ENCODE measurements at regions not wholly inside any gene's neighbourhood (a gene's known extent, or its start where the extent isn't known, plus 50 kb on each side); places are given as distances from the start of the nearest gene placed in this dataset.
"Not testable (repeated sequence)": the region's sequence is repeated elsewhere in the genome, so short reads cannot be mapped to it uniquely, and the experiment has no call there.

DNA sequence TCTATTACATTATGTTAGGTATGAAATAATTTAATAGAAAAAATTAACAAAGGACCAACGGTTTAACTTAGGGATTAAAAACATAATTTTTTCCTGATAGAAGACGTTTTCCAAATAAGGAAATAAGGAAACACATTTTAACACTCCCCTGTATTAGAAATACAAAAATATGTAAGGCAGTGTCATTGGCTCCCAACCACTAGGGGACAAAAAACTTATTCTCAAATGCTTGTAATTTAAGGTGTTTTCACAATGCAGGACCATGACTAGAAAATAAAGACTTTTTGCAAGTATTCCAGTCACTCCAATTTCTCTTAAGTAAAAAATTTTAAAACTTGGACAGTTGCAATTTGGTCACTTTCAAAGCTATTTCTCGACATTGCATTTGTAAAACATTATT lies 98.8 kb upstream of the ODAD2 start:
- no peaks in the 10 kb centered on the region for H3K9me3 ChIP-seq (ENCODE audit: low read length)
- H2AFZ ChIP-seq (ENCODE audit: low read depth, low read length): no peak overlapping the region
- no peaks in the 10 kb centered on the region for H3K36me3 ChIP-seq (ENCODE audit: insufficient read depth, low read length)
- peaks cover 4% of the 10 kb centered on the region for H3K4me1 ChIP-seq (ENCODE audit: insufficient read depth, low read length)
- H3K4me3 ChIP-seq (ENCODE audit: low read length): no peak overlapping the region
- H3K27me3 ChIP-seq (ENCODE audit: insufficient read depth, low read length): no peaks in the 10 kb centered on the region

DNA sequence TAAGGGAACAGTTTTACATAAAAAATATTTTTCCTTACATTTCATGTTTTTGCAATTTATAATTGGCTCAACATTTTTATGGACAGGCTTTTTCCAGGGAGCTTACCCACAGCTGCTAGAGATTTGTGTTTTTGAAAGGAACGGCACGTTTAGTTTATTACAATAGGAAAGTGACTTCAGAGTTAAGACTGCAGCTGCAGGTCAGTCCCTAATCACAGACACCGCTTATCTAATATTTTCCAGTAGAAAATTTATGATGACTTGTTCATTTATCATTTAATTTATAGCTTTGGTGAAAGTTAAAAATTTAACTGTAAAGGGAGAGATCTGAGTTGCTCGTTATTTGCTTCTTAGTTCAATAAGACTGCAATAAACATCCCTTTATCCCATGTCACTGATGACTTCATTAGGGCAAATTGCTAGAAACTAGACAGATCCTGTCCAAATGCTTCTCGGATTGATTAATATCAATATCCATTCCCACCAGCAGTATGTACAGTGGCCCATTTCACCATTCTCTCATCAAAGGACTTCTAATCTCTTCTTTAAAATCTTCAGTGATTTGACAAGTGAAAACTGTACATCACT lies 97.0 kb upstream of the ODAD2 start:
- no peaks in the 10 kb centered on the region for H3K9me3 ChIP-seq (ENCODE audit: low read length)
- H3K36me3 ChIP-seq (ENCODE audit: insufficient read depth, low read length): no peaks in the 10 kb centered on the region
- peaks cover 4% of the 10 kb centered on the region for H3K4me1 ChIP-seq (ENCODE audit: insufficient read depth, low read length)
- H3K27me3 ChIP-seq (ENCODE audit: insufficient read depth, low read length): no peaks in the 10 kb centered on the region
- H2AFZ ChIP-seq (ENCODE audit: low read depth, low read length): no peak overlapping the region
- no peak overlapping the region for H3K4me3 ChIP-seq (ENCODE audit: low read length)

GRCh38 chr10:28094121-28094520 lies 95.2 kb upstream of the ODAD2 start:
- H3K36me3 ChIP-seq (ENCODE audit: insufficient read depth, low read length): no peaks in the 10 kb centered on the region
- H3K27me3 ChIP-seq (ENCODE audit: insufficient read depth, low read length): no peaks in the 10 kb centered on the region
- no peaks in the 10 kb centered on the region for H3K9me3 ChIP-seq (ENCODE audit: low read length)
- peaks cover 4% of the 10 kb centered on the region for H3K4me1 ChIP-seq (ENCODE audit: insufficient read depth, low read length)
- no peak overlapping the region for H2AFZ ChIP-seq (ENCODE audit: low read depth, low read length)
- no peak overlapping the region for H3K4me3 ChIP-seq (ENCODE audit: low read length)

DNA sequence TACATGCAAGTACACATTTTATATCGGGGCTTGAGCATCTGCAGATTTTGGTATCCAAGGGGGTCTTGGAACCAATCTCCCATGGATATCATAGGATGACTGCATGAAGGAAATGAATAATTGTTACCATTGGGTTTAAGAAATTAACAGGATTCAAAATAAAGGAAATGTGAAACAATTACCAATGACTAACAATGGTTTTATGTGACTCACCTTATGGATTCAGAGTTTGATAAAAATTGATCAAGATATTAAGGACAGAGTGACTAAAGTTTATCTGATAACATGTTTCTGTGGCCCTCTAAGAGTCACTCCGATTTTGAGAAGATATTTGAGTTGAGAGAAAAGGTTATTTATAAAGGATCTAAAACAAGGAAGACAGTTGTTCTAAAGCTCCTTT lies 93.0 kb upstream of the ODAD2 start:
- peaks cover 4% of the 10 kb centered on the region for H3K4me1 ChIP-seq (ENCODE audit: insufficient read depth, low read length)
- no peaks in the 10 kb centered on the region for H3K27me3 ChIP-seq (ENCODE audit: insufficient read depth, low read length)
- H2AFZ ChIP-seq (ENCODE audit: low read depth, low read length): no peak overlapping the region
- H3K4me3 ChIP-seq (ENCODE audit: low read length): no peak overlapping the region
- no peaks in the 10 kb centered on the region for H3K36me3 ChIP-seq (ENCODE audit: insufficient read depth, low read length)
- H3K9me3 ChIP-seq (ENCODE audit: low read length): no peaks in the 10 kb centered on the region

- H3K36me3 ChIP-seq (ENCODE audit: insufficient read depth, low read length): no peaks in the 10 kb centered on the region
- no peaks in the 10 kb centered on the region for H3K9me3 ChIP-seq (ENCODE audit: low read length)
- peaks cover 4% of the 10 kb centered on the region for H3K4me1 ChIP-seq (ENCODE audit: insufficient read depth, low read length)
- no peaks in the 10 kb centered on the region for H3K27me3 ChIP-seq (ENCODE audit: insufficient read depth, low read length)
- H3K4me3 ChIP-seq (ENCODE audit: low read length): no peak overlapping the region
- H2AFZ ChIP-seq (ENCODE audit: low read depth, low read length): no peak overlapping the region
These were observed 91.6 kb upstream of the ODAD2 start for GRCh38 chr10:28090506-28090905.

- Histone ChIP-seq H3K4me1 (ENCODE audit: insufficient read depth, low read length) (peaks cover 4% of the 10 kb centered on the region), H2AFZ (ENCODE audit: low read depth, low read length) (no peak overlapping the region), H3K27me3 (ENCODE audit: insufficient read depth, low read length) (no peaks in the 10 kb centered on the region), H3K36me3 (ENCODE audit: insufficient read depth, low read length) (no peaks in the 10 kb centered on the region), H3K9me3 (ENCODE audit: low read length) (no peaks in the 10 kb centered on the region), H3K4me3 (ENCODE audit: low read length) (no peak overlapping the region)
These were observed 90.6 kb upstream of the ODAD2 start for GRCh38 chr10:28089467-28089866.

DNA sequence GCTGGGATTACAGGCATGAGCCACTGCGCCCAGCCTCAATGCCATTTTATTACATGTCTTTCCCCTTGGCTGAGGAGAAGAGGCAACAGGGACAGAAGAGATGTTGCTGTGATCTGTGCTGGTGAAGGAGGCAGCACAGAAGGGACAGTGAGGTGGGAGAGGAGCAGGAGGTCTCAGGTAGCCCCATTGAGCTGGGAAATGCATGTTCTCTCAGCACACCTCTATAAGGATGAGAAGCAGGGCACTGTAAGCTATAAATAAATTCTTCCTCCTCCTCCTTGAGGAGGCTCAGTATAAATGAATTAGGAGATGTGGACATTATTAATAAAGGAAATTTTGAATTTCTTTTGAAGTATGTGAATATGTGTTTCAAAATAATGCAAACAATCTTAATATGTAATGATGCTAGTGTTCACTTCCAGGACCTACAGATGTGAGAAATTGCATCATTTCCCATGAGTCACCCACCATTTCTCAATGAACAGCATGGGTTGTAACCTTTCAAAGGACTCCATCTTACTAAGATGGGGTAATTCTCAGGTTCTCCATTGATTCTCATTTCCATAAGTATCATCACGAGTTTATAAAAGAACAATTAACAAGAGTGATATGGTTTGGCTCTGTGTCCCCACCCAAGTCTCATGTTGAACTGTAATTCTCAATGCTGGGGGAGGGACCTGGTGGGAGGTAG lies 88.9 kb upstream of the ODAD2 start:
- Histone ChIP-seq H3K4me3 (ENCODE audit: low read length) (no peak overlapping the region), H3K9me3 (ENCODE audit: low read length) (no peaks in the 10 kb centered on the region), H2AFZ (ENCODE audit: low read depth, low read length) (no peak overlapping the region), H3K36me3 (ENCODE audit: insufficient read depth, low read length) (no peaks in the 10 kb centered on the region), H3K4me1 (ENCODE audit: insufficient read depth, low read length) (no peaks in the 10 kb centered on the region), H3K27me3 (ENCODE audit: insufficient read depth, low read length) (no peaks in the 10 kb centered on the region)

GRCh38 chr10:28085760-28086159 lies 86.9 kb upstream of the ODAD2 start:
- H3K36me3 ChIP-seq (ENCODE audit: insufficient read depth, low read length); H3K4me1 ChIP-seq (ENCODE audit: insufficient read depth, low read length); H2AFZ ChIP-seq (ENCODE audit: low read depth, low read length); H3K4me3 ChIP-seq (ENCODE audit: low read length); H3K9me3 ChIP-seq (ENCODE audit: low read length); H3K27me3 ChIP-seq (ENCODE audit: insufficient read depth, low read length): not testable (repeated sequence)

DNA sequence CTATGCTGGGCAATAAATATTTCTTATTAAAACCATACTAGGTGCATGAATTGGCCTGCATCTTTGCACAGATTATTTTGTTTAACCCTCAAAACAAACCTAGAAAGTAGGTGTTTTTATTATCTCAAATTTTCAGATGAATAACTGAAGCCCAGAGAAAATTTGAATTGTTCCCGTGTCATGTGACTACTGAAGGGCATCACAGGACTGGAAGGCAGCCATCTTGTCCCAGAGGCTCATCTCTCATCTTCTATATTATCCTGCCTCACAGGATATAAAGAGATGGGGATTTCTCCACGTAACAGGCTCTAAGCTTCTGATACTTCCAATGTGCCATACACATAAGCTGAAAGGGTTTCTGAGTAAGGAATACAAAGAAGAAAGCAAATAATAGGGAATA lies 84.0 kb upstream of the ODAD2 start:
- no peak overlapping the region for H2AFZ ChIP-seq (ENCODE audit: low read depth, low read length)
- H3K4me1 ChIP-seq (ENCODE audit: insufficient read depth, low read length): no peaks in the 10 kb centered on the region
- H3K4me3 ChIP-seq (ENCODE audit: low read length): no peak overlapping the region
- H3K9me3 ChIP-seq (ENCODE audit: low read length): no peaks in the 10 kb centered on the region
- no peaks in the 10 kb centered on the region for H3K27me3 ChIP-seq (ENCODE audit: insufficient read depth, low read length)
- H3K36me3 ChIP-seq (ENCODE audit: insufficient read depth, low read length): no peaks in the 10 kb centered on the region

- no peaks in the 10 kb centered on the region for H3K9me3 ChIP-seq (ENCODE audit: low read length)
These were observed 83.4 kb upstream of the ODAD2 start for GRCh38 chr10:28082316-28082715.

DNA sequence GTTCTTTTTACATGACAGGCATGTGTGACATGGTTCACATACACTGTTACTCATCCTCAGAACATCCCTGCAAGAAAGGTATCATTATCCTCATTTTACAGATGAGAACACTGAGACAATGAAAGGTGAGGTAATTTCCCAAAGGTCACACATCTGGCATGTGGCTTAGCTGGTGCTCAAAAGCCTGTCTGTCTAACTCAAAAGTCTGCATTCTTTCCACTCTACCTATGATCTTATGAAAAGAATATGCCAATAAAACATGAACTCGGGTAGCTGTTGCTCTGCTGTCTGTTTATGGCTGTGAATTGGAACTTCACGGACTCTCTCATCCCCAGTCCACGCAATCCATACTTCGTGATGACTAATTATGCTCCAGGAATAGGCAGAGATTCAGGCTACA lies 79.0 kb upstream of the ODAD2 start:
- H3K9me3 ChIP-seq (ENCODE audit: low read length): no peaks in the 10 kb centered on the region
- no peaks in the 10 kb centered on the region for H3K4me1 ChIP-seq (ENCODE audit: insufficient read depth, low read length)
- no peaks in the 10 kb centered on the region for H3K36me3 ChIP-seq (ENCODE audit: insufficient read depth, low read length)
- no peaks in the 10 kb centered on the region for H3K27me3 ChIP-seq (ENCODE audit: insufficient read depth, low read length)
- no peak overlapping the region for H3K4me3 ChIP-seq (ENCODE audit: low read length)
- no peak overlapping the region for H2AFZ ChIP-seq (ENCODE audit: low read depth, low read length)

More at GRCh38 chr10:28082316-28082715, 83.4 kb upstream of the ODAD2 start:
- Histone ChIP-seq H3K36me3 (ENCODE audit: insufficient read depth, low read length) (no peaks in the 10 kb centered on the region), H3K4me1 (ENCODE audit: insufficient read depth, low read length) (no peaks in the 10 kb centered on the region), H3K27me3 (ENCODE audit: insufficient read depth, low read length) (no peaks in the 10 kb centered on the region), H3K4me3 (ENCODE audit: low read length) (no peak overlapping the region), H2AFZ (ENCODE audit: low read depth, low read length) (no peak overlapping the region)

- Histone ChIP-seq H3K27me3 (ENCODE audit: insufficient read depth, low read length) (no peaks in the 10 kb centered on the region), H3K36me3 (ENCODE audit: insufficient read depth, low read length) (no peaks in the 10 kb centered on the region), H2AFZ (ENCODE audit: low read depth, low read length) (no peak overlapping the region), H3K4me1 (ENCODE audit: insufficient read depth, low read length) (no peaks in the 10 kb centered on the region), H3K4me3 (ENCODE audit: low read length) (no peak overlapping the region), H3K9me3 (ENCODE audit: low read length) (no peaks in the 10 kb centered on the region)
These were observed 76.5 kb upstream of the ODAD2 start for GRCh38 chr10:28075424-28075823.

DNA sequence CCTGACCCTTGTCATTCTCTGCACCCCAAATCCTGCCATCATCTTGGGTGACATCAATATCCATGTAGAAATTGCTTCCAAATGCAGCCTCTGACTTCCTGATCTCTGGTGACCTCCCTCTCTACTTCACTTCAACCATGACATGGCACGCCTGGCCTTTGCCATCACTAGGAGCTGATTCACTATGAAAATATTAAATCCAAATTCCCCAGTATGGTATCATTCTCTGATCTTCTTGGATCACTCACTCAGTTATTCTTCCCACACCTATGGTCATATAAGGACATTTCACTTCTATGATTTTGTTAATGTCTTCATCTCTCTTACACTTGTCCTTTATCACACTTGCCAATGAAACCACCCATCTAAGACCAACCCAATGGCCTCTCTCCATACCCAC lies 73.7 kb upstream of the ODAD2 start:
- H3K9me3 ChIP-seq (ENCODE audit: low read length): no peaks in the 10 kb centered on the region

More for the DNA sequence above, 73.7 kb upstream of the ODAD2 start:
- H3K4me1 ChIP-seq (ENCODE audit: insufficient read depth, low read length): no peaks in the 10 kb centered on the region
- H2AFZ ChIP-seq (ENCODE audit: low read depth, low read length): no peak overlapping the region
- H3K36me3 ChIP-seq (ENCODE audit: insufficient read depth, low read length): no peaks in the 10 kb centered on the region
- H3K27me3 ChIP-seq (ENCODE audit: insufficient read depth, low read length): no peaks in the 10 kb centered on the region
- no peak overlapping the region for H3K4me3 ChIP-seq (ENCODE audit: low read length)

Data from neuron (in vitro differentiated cells).